GM10266 (cell line): ENCODE measurements at regions not wholly inside any gene's neighbourhood (a gene's known extent, or its start where the extent isn't known, plus 50 kb on each side); places are given as distances from the start of the nearest gene placed in this dataset.
"Not testable (repeated sequence)": the region's sequence is repeated elsewhere in the genome, so short reads cannot be mapped to it uniquely, and the experiment has no call there.

ENCODE experiments used
- DNase-seq: peaks from one replicate; pipeline ENCODE4 v3.0.0; 2012; ENCODE audit errors: extremely low spot score
- TF ChIP-seq, protein P1 (sequence below): IDR thresholded peaks from 2 replicates; pipeline ENCODE4 v1.5.1; 2012; ENCODE audit warnings: mild to moderate bottlenecking, low read depth; ENCODE audit not compliant: control insufficient read depth, insufficient read depth; ENCODE audit errors: missing control alignments

DNA sequence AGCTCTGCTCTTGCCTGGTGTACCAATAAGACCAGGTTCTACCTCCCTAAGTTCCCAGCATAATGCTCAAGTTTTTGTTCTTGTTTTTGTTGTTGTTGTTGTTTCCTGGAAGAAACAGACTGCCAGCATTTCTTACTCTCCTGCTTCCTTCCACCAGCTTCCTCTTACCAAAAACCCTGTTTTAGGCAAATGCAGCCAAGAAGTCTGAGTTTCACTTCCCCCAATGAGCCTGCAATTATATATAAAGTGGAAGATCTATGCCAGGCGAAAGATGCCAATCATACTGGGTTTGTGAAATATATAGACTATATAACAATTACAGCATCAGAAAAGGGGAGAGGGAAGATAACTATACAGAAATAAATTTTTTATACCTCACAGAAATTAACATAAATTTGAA is 931.5 kb upstream of the FAT3 start:
- TF ChIP-seq, protein P1, sequence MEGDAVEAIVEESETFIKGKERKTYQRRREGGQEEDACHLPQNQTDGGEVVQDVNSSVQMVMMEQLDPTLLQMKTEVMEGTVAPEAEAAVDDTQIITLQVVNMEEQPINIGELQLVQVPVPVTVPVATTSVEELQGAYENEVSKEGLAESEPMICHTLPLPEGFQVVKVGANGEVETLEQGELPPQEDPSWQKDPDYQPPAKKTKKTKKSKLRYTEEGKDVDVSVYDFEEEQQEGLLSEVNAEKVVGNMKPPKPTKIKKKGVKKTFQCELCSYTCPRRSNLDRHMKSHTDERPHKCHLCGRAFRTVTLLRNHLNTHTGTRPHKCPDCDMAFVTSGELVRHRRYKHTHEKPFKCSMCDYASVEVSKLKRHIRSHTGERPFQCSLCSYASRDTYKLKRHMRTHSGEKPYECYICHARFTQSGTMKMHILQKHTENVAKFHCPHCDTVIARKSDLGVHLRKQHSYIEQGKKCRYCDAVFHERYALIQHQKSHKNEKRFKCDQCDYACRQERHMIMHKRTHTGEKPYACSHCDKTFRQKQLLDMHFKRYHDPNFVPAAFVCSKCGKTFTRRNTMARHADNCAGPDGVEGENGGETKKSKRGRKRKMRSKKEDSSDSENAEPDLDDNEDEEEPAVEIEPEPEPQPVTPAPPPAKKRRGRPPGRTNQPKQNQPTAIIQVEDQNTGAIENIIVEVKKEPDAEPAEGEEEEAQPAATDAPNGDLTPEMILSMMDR, result no peak
- no peak for DNase-seq

DNA sequence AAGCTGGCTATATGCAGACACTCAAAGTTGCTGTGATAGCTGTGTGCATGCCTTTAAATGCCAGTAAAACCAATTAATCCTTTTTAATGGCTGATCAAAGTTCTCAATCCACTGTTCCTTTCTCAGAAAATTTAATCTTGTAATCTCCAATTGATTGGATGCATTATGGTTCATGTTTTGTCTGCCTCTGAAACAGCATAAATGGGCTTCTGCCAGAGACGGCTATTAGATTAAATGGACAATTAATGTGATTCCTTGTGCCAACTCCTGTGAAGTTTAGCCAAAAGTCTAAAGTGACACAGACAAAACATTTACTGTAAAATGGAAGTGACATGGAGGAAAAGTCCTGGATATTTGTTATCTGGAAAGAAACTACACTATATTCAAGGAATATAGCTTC is 952.5 kb upstream of the FAT3 start:
- TF ChIP-seq, protein P1, result no peak
- no peak for DNase-seq

GRCh38 chr11:91268512-91269295 is 955.9 kb upstream of the FAT3 start:
- DNase-seq, result not testable (repeated sequence)

DNA sequence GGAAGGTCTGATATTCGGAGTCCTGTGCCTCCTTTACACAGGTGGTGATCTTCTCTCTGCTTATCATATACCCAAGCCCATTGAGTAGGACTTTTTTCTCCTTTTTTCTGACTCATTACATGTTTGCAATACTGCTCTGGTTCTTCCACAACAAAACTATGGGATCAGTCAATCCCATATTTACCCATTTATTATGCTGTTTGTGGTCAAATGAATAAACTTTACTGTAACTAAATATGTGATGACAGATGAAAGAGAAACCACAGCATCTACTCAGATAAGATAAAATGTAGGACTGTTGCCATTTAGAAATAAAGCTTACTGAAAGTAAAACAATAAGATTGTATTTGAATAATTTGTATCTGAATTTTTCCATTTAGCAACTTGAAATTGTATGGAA is 958.7 kb upstream of the FAT3 start:
- TF ChIP-seq, protein P1, result no peak
- no peak for DNase-seq

DNA sequence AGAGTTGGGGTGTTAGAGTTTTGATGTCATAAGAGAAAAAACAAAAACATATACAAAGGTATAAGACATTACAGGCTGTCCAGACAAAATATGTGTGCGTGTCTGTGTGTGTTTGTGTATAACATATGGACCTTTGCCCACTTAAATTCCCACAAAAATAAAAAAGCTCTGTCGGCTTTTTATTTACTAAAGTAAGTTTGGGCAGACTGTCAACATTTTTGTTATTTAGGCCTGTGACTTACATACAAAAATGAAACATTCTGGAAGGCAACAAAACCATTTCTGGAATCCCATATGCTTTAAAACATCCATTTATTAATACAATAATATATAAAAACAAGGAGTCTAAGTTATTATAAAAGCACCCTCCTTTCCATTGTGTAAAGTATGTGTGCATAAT is 960.1 kb upstream of the FAT3 start:
- no peak for DNase-seq
- TF ChIP-seq, protein P1, result no peak

- TF ChIP-seq, protein P1, result no peak
These were observed 960.9 kb upstream of the FAT3 start for GRCh38 chr11:91263496-91264365.

GRCh38 chr11:91261513-91261912 is 963.1 kb upstream of the FAT3 start:
- DNase-seq, result no peak
- TF ChIP-seq, protein P1, result peak; percentile 19

More at GRCh38 chr11:91263496-91264365, 960.9 kb upstream of the FAT3 start:
- DNase-seq, result no peak
